ENCODE measurements at regions not wholly inside any gene's neighbourhood (a gene's known extent, or its start where the extent isn't known, plus 50 kb on each side); places are given as distances from the start of the nearest gene placed in this dataset.
"Not testable (repeated sequence)": the region's sequence is repeated elsewhere in the genome, so short reads cannot be mapped to it uniquely, and the experiment has no call there.

DNA sequence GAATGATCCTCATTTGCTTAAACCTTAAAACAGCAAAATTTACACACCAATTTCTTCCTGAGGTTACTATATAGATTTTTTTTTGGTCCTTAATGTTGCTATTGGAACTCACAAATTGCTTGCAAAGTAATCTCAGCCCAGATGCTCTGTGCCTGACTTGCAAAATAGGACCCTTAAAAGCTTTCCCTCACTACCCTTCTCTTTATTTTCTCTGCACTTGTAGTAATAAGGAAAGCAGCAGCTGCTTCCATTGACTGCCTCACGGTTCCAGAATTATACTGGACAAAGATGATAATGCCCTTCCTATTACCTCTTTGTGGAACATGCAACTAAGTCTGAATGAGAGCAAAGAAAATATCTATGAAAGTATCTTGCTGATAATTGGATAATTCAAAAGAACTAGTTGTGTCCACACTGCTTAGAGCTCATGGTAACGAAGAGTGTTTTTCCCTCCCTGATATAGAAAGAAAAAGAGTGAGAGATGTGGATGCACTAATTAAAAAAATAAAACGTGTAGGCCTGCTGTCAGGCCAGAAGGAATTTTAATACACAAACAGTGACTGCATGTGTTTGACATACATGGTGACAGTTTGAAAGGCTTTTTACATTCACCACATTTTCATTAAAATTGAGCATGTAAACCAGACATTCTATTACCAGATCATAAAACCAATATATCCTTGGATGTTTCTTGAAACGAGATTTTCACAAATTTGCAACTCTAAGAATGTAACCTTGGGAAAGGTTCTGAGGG lies 783.1 kb downstream of the GBE1 start:
- no peak for DNase-seq (ENCODE audit: low read depth)

GRCh38 chr3:80970292-80970691 lies 791.2 kb downstream of the GBE1 start:
- DNase-seq (ENCODE audit: low read depth), result no peak

- no peak for DNase-seq (ENCODE audit: low read depth)
These were observed 831.9 kb downstream of the GBE1 start for GRCh38 chr3:80929576-80929975.

DNA sequence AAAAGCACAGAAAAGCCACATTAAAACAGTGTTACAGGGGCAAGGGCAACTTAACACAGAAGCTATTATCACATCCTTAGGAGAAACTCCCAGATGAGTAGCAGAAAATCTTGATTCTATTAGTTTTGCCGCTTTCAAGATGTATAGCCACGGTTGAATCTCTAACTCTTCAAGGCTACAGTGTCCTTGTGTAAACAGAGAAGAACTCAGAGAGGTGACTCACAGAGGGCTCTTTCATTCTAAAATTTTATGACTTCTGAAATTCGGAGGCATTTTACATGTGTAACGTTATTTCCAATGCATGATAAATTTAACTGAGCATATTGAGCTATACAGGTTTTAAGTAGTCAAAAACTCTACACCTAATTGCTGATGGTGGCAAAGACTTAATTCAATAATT lies 846.6 kb downstream of the GBE1 start:
- DNase-seq (ENCODE audit: low read depth), result no peak

DNA sequence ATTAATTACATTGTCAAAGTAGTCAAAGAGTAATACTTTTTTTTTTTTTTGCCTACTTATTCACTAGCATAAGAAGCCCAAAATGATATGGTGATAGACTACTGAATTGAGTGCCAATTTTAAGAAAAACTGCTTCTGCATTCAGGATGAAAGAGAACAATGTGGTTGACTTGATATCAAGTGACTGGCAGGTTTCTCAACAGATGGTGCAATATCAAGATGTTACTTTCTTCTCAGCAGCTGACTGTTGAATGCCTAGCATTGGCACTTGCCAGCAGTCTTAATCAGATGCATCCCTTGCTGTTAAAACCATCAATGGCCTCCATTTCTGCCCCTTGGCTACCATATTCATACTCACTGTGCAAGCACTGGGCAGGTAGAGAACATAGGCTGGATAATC lies 863.2 kb downstream of the GBE1 start:
- no peak for DNase-seq (ENCODE audit: low read depth)

DNA sequence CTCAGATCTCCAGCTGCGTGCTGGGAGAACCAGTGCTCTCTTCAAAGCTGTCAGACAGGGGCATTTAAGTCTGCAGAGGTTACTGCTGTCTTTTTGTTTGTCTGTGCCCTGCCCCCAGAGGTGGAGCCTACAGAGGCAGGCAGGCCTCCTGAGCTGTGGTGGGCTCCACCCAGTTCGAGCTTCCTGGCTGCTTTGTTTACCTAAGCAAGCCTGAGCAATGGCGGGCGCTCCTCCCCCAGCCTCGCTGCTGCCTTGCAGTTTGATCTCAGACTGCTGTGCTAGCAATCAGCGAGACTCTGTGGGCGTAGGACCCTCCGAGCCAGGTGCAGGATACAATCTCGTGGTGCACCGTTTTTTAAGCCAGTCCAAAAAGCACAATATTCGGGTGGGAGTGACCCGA lies 864.4 kb downstream of the GBE1 start:
- not testable (repeated sequence) for DNase-seq (ENCODE audit: low read depth)

- DNase-seq (ENCODE audit: low read depth), result no peak
These were observed 870.9 kb downstream of the GBE1 start for GRCh38 chr3:80890571-80890970.

DNA sequence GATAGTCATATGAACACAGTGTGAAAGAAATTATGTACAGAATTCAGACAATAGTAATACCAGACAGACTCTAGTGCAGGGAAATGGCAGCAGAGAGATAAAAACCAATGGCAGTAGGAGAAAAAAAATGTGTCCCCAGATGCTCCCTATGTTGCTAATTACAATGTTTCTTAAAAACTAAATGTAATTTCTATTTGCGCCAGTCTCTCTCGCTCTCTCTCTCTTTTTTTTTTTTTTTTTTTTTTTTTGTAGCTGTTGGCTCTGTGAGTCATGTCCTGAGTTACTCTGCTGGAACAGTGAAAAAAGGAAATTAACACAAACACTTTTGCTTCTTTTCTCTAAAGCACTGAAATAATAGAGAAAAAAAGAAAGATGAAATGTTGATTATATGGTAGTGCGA lies 871.9 kb downstream of the GBE1 start:
- no peak for DNase-seq (ENCODE audit: low read depth)

DNA sequence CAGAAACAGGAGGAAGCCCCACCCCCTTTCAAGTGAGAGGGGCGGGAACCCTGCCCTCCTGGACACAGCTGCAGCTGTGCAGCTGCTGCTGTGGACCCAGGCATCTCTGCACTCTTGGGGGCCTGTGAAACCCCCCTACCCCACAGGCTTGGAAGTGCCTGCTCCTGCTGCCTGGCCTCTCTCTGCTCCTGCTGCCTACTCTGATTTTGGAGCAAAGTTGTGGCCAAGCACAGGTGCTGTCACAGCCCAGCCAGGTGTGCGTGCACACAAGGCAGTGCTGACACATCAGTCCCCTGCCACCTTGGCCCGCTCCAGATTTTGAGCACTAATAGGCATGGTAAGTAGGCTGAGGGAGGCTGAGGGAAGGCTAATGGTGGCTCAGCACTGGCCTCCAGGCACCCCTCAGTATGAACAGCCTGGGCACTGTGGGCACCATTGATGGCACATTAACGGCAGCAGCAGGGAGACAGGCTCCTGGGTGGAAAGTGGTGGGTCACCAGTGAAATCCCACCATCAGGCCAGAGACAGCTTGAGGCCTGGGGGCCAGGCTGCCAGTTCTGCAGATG lies 890.9 kb downstream of the GBE1 start:
- no peak for DNase-seq (ENCODE audit: low read depth)

DNA sequence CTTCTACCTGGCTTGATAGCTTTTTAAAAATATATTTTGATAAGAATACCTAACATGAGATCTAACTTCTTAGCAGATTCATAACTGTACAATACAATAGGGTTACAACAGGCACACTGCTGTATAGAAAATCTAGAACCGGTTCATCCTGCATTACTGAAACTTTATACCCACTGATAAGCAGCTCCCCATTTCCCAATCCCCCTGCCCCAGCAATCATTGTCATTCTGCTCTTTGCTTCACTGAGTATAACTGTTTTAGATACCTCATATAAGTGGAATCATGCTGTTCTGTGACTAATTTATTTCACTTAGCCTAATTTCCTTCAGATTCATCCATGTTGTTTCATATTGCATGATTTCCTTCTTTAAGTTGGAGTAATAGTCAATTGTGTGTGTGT lies 906.0 kb downstream of the GBE1 start:
- no peak for DNase-seq (ENCODE audit: low read depth)

DNA sequence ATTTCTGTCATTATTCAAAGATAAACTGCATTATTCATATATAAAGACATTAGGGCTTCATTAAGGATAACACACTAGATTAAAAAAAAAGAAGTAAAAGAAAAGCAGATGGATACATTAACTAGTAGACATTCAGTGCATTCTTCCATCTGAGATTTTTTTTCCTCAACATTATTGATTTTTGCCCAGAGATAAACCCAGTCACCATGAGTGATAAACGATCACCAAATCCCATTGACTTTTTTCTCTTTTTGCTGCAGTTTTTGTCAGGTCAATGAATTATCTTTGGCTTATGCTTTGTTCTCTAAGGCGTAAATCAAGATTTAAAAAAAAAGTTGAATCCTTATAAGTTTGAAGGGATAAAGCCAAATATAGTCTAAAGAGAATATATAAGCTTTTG lies 925.0 kb downstream of the GBE1 start:
- DNase-seq (ENCODE audit: low read depth), result no peak

DNA sequence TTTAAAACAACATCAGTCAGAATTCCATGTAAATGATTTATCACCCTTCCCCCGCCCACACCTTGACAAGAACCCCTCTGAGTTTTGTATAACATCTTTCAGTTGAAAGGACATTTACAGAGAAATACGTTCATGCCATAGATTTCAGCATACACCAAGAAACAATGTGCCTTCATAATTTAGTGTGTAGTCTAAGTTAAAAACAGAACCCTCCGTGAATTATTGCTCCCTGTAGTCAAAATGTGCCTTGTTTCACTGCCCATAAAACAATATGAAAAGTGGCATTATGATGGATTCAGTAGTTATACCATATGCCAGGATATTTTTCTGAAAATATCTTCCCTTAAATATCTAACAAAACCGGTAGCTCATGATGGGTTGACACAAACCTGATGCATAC lies 953.9 kb downstream of the GBE1 start:
- no peak for DNase-seq (ENCODE audit: low read depth)

DNA sequence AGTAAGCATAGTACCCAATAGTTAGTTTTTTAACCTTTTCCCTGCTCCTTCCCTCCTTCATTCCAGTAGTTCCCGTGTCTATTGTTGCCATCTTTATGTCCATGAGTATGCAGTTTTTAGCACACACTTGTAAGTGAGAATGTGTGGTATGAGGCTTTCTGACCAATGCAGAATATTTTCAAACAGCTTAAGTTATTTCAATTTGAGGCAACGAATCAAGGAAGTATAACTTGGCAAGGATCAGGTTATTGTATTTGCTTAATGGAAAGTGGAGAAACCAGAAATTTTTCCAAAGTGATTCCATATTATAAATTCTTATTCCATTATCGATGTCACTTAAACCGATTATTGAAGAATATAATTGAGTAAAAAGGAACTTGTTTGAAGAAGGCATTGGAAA lies 954.8 kb downstream of the GBE1 start:
- no peak for DNase-seq (ENCODE audit: low read depth)

GRCh38 chr3:80788914-80789313 lies 972.5 kb downstream of the GBE1 start:
- DNase-seq (ENCODE audit: low read depth), result no peak

DNA sequence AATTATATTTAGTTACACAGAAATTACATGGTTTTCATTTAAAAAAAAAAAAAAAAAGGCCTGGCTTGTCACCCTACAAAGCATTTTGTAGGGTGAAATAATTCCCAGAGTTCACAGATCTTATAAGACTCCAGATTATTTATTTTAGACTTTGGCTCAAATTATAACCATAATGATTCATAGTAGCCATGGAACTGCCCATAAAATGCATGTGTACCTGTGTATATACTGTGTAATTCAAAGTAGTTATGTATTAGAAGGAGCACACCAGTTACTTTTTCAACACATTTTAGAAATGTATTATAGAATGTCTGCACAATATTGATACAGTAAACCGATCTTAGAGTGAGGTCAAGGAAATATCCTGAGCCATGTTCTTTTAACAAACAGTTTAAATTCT lies 975.6 kb downstream of the GBE1 start:
- DNase-seq (ENCODE audit: low read depth), result no peak

GRCh38 chr3:80785475-80785874 lies 976.0 kb downstream of the GBE1 start:
- no peak for DNase-seq (ENCODE audit: low read depth)

GRCh38 chr3:80771085-80771484 lies 990.4 kb downstream of the GBE1 start:
- no peak for DNase-seq (ENCODE audit: low read depth)

- no peak for DNase-seq (ENCODE audit: low read depth)
These were observed 991.1 kb downstream of the GBE1 start for GRCh38 chr3:80770106-80771074.

GRCh38 chr3:80769683-80770082 lies 991.8 kb downstream of the GBE1 start:
- no peak for DNase-seq (ENCODE audit: low read depth)

- no peak for DNase-seq (ENCODE audit: low read depth)
These were observed 993.8 kb downstream of the GBE1 start for GRCh38 chr3:80767604-80768003.

GRCh38 chr3:80754969-80755368 lies 987.2 kb upstream of the ROBO1 start:
- no peak for DNase-seq (ENCODE audit: low read depth)

DNA sequence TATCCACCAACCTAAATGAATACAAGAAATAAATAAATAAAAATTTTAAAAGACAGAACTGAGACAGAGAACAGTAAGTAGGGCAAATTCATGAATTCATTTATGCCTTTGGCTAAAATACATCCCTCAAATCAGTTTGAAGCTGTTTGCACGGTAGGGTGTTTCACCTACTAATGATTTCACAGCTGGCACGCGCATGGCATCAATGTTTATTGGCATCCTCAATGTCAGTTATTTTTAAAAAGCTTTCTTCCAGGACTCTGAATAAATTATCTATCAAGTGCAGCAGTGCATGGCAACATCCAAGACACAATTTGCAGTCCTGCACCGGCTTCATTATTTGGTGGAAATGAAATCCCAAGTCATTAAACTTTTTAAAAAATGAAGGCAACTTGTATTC lies 985.2 kb upstream of the ROBO1 start:
- no peak for DNase-seq (ENCODE audit: low read depth)

DNA sequence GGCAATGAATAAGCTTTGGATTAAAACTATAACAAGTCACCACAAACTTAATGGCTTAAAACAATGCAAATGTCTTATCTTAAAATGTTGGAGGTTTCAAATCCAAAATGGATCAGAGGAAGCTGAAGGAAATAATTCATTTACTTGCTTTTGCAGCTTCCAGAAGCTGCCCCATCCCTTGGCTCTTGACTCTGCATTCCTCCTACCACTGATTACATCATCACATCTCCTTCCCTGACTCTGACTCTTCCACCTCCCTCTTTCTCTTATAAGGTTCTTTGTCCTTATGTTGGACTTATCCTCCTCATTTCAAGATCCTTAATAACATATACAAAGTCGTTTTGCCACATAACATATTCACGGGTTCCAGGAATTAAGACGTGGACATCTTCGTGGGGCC lies 982.8 kb upstream of the ROBO1 start:
- no peak for DNase-seq (ENCODE audit: low read depth)

Measured in GM04504 (cell line).